Tibial nerve (tissue), 4 donors: ENCODE measurements at regions not wholly inside any gene's neighbourhood (a gene's known extent, or its start where the extent isn't known, plus 50 kb on each side); places are given as distances from the start of the nearest gene placed in this dataset.

Experiments used
- EP300 ChIP-seq, 2 donors: sonication (generic); formaldehyde crosslinking; IDR thresholded peaks; one replicate each; pipeline ENCODE4 v1.6.1; 2017; ENCODE audit warnings: antibody characterized with exemption in 2 of 2, mild to moderate bottlenecking in 1 of 2
- POLR2A ChIP-seq, 2 donors: fragments of 450-650 bp; IDR thresholded peaks; one replicate each; pipeline ENCODE4 v1.6.1; 2017; ENCODE audit warnings: antibody characterized with exemption in 2 of 2, mild to moderate bottlenecking in 2 of 2, moderate library complexity in 2 of 2
- TF ChIP-seq, protein P1 (sequence below), 5 experiments: fragments of 200-600 bp in 3 of 5; fragments of 450-650 bp in 2 of 5; sonication (generic) in 3 of 5; IDR thresholded peaks; one replicate each; pipeline ENCODE4 v1.5.1; 2016 to 2019; ENCODE audit warnings: antibody characterized with exemption in 5 of 5, mild to moderate bottlenecking in 3 of 5, moderate library complexity in 2 of 5

DNA sequence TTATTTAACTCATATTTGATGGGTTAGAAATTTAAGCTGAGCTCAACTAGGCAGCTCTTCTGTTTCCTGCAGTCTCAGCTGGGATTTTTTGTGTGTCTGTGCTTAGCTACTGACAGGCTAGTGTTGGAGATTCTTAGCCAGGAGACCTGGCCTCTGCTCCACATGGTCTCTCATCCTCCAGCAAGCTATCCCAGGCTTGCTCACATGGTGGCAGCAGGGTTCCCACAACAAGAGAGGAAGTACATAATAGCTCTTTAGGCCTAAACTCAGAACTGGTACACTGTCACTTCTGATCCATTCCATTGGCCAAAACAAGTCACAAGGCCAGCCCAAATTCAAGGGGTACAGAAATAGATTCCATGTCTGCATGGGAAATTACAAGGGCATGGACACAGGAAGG, 406.2 kb downstream of the SUCLA2 start:
- TF ChIP-seq, protein P1, sequence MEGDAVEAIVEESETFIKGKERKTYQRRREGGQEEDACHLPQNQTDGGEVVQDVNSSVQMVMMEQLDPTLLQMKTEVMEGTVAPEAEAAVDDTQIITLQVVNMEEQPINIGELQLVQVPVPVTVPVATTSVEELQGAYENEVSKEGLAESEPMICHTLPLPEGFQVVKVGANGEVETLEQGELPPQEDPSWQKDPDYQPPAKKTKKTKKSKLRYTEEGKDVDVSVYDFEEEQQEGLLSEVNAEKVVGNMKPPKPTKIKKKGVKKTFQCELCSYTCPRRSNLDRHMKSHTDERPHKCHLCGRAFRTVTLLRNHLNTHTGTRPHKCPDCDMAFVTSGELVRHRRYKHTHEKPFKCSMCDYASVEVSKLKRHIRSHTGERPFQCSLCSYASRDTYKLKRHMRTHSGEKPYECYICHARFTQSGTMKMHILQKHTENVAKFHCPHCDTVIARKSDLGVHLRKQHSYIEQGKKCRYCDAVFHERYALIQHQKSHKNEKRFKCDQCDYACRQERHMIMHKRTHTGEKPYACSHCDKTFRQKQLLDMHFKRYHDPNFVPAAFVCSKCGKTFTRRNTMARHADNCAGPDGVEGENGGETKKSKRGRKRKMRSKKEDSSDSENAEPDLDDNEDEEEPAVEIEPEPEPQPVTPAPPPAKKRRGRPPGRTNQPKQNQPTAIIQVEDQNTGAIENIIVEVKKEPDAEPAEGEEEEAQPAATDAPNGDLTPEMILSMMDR (IDR thresholded peaks at IDR 0.05) = no peak
- TF ChIP-seq POLR2A (IDR thresholded peaks at IDR 0.05) (no peak), EP300 (IDR thresholded peaks at IDR 0.05) (no peak)
